ENCODE measurements at regions not wholly inside any gene's neighbourhood (a gene's known extent, or its start where the extent isn't known, plus 50 kb on each side); places are given as distances from the start of the nearest gene placed in this dataset.

DNA sequence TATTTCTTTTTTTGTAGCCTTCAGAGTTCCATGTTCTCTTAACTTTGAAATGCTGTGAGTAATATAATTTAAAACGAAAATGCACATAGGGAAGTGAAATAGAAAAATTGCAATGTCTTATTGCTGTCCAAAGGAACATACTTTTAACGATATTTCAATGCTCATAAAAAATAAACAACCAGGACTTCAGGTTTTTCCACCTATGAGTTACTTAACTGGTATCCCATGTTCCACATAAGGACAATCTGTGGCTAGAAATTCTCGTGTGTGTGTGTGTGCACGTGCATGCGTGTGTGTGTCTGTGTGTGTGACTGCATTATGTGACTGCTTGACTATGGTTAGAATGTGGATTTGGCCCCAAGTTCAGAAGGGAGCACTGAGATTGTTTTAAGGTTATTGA lies 200.8 kb upstream of the ADGRL4 start:
- TF ChIP-seq, protein P1, sequence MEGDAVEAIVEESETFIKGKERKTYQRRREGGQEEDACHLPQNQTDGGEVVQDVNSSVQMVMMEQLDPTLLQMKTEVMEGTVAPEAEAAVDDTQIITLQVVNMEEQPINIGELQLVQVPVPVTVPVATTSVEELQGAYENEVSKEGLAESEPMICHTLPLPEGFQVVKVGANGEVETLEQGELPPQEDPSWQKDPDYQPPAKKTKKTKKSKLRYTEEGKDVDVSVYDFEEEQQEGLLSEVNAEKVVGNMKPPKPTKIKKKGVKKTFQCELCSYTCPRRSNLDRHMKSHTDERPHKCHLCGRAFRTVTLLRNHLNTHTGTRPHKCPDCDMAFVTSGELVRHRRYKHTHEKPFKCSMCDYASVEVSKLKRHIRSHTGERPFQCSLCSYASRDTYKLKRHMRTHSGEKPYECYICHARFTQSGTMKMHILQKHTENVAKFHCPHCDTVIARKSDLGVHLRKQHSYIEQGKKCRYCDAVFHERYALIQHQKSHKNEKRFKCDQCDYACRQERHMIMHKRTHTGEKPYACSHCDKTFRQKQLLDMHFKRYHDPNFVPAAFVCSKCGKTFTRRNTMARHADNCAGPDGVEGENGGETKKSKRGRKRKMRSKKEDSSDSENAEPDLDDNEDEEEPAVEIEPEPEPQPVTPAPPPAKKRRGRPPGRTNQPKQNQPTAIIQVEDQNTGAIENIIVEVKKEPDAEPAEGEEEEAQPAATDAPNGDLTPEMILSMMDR (IDR thresholded peaks at IDR 0.05; ENCODE audit: low read length): no peak
- TF ChIP-seq EZH2phosphoT487 (IDR thresholded peaks at IDR 0.05; ENCODE audit: low read length): no peak
- no peak for TF ChIP-seq EZH2 (optimal IDR thresholded peaks at IDR 0.05; ENCODE audit: low read depth, low read length)

All from MM.1S (cell line).